ENCODE measurements at regions not wholly inside any gene's neighbourhood (a gene's known extent, or its start where the extent isn't known, plus 50 kb on each side); places are given as distances from the start of the nearest gene placed in this dataset.
"Not testable (repeated sequence)": the region's sequence is repeated elsewhere in the genome, so short reads cannot be mapped to it uniquely, and the experiment has no call there.

- Histone ChIP-seq H3K9me3 (ENCODE audit: low read length) (no peaks in the 10 kb centered on the region), H3K36me3 (ENCODE audit: insufficient read depth, low read length) (no peaks in the 10 kb centered on the region), H3F3A (ENCODE audit: insufficient read depth, low read length) (no peaks in the 10 kb centered on the region), H3K9me2 (ENCODE audit: low read depth, low read length) (no peaks in the 10 kb centered on the region), H3K4me3 (ENCODE audit: low read depth, low read length, poor library complexity, severe bottlenecking) (no peak overlapping the region), H3K4me2 (ENCODE audit: low read length) (no peak overlapping the region), H4K20me1 (ENCODE audit: insufficient read depth, low read length) (no peaks in the 10 kb centered on the region), H3K27ac (ENCODE audit: low read depth, low read length, poor library complexity, severe bottlenecking) (no peak overlapping the region), H2AFZ (ENCODE audit: low read length) (no peak overlapping the region), H3K4me1 (ENCODE audit: insufficient read depth, low read length, severe bottlenecking) (no peaks in the 10 kb centered on the region), H3K79me2 (ENCODE audit: insufficient read depth, low read length) (no peaks in the 10 kb centered on the region), H3K27me3 (ENCODE audit: insufficient read depth, low read length) (no peaks in the 10 kb centered on the region), H3K9ac (ENCODE audit: low read length) (no peak overlapping the region)
- no peak for TF ChIP-seq CTCF (IDR thresholded peaks at IDR 0.05; ENCODE audit: low read length)
- TF ChIP-seq EZH2 (IDR thresholded peaks at IDR 0.05; ENCODE audit: borderline replicate concordance, low read length) = no peak
Observed at GRCh38 chr18:38167623-38168022, 602.0 kb upstream of the CELF4 start.

DNA sequence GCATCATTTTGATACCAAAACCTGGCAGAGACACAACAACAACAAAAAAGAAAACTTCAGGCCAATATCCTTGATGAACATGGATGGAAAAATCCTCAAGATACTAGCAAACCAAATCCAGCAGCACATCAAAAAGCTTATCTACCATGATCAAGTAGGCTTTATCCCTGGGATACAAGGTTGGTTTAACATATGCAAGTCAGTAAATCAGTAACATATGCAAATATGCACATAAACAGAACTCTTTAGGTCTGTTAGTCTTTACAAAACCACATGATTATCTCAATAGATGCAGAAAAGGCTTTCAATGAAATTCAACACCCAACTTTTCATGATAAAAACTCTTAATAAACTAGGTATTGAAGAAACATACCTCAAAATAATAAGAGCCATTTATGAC, 587.5 kb upstream of the CELF4 start:
- not testable (repeated sequence) for H3K27ac ChIP-seq (ENCODE audit: low read depth, low read length, poor library complexity, severe bottlenecking); H3F3A ChIP-seq (ENCODE audit: insufficient read depth, low read length); H3K79me2 ChIP-seq (ENCODE audit: insufficient read depth, low read length); H3K4me3 ChIP-seq (ENCODE audit: low read depth, low read length, poor library complexity, severe bottlenecking); H3K36me3 ChIP-seq (ENCODE audit: insufficient read depth, low read length); H3K4me1 ChIP-seq (ENCODE audit: insufficient read depth, low read length, severe bottlenecking); H3K9me2 ChIP-seq (ENCODE audit: low read depth, low read length); H4K20me1 ChIP-seq (ENCODE audit: insufficient read depth, low read length); H3K9ac ChIP-seq (ENCODE audit: low read length); H3K4me2 ChIP-seq (ENCODE audit: low read length); H2AFZ ChIP-seq (ENCODE audit: low read length); H3K9me3 ChIP-seq (ENCODE audit: low read length); H3K27me3 ChIP-seq (ENCODE audit: insufficient read depth, low read length)

- no peak overlapping the region for H3K4me3 ChIP-seq (ENCODE audit: low read depth, low read length, poor library complexity, severe bottlenecking)
- H2AFZ ChIP-seq (ENCODE audit: low read length) = no peak overlapping the region
- no peaks in the 10 kb centered on the region for H3K4me1 ChIP-seq (ENCODE audit: insufficient read depth, low read length, severe bottlenecking)
- no peaks in the 10 kb centered on the region for H3K9me3 ChIP-seq (ENCODE audit: low read length)
- no peaks in the 10 kb centered on the region for H4K20me1 ChIP-seq (ENCODE audit: insufficient read depth, low read length)
- TF ChIP-seq EZH2 (IDR thresholded peaks at IDR 0.05; ENCODE audit: borderline replicate concordance, low read length) = no peak
- TF ChIP-seq CTCF (IDR thresholded peaks at IDR 0.05; ENCODE audit: low read length) = no peak
- H3K9ac ChIP-seq (ENCODE audit: low read length) = no peak overlapping the region
- no peak overlapping the region for H3K27ac ChIP-seq (ENCODE audit: low read depth, low read length, poor library complexity, severe bottlenecking)
- H3K4me2 ChIP-seq (ENCODE audit: low read length) = no peak overlapping the region
- H3K9me2 ChIP-seq (ENCODE audit: low read depth, low read length) = no peaks in the 10 kb centered on the region
- no peaks in the 10 kb centered on the region for H3K36me3 ChIP-seq (ENCODE audit: insufficient read depth, low read length)
- no peaks in the 10 kb centered on the region for H3K27me3 ChIP-seq (ENCODE audit: insufficient read depth, low read length)
- no peaks in the 10 kb centered on the region for H3F3A ChIP-seq (ENCODE audit: insufficient read depth, low read length)
- H3K79me2 ChIP-seq (ENCODE audit: insufficient read depth, low read length) = no peaks in the 10 kb centered on the region
Observed at GRCh38 chr18:38116716-38117115, 551.1 kb upstream of the CELF4 start.

- no peaks in the 10 kb centered on the region for H3K4me1 ChIP-seq (ENCODE audit: insufficient read depth, low read length, severe bottlenecking)
- no peak overlapping the region for H3K4me2 ChIP-seq (ENCODE audit: low read length)
- H3K9ac ChIP-seq (ENCODE audit: low read length) = no peak overlapping the region
- H4K20me1 ChIP-seq (ENCODE audit: insufficient read depth, low read length) = no peaks in the 10 kb centered on the region
- no peaks in the 10 kb centered on the region for H3K9me2 ChIP-seq (ENCODE audit: low read depth, low read length)
- H3K4me3 ChIP-seq (ENCODE audit: low read depth, low read length, poor library complexity, severe bottlenecking) = no peak overlapping the region
- H3K9me3 ChIP-seq (ENCODE audit: low read length) = no peaks in the 10 kb centered on the region
- no peak overlapping the region for H3K27ac ChIP-seq (ENCODE audit: low read depth, low read length, poor library complexity, severe bottlenecking)
- no peaks in the 10 kb centered on the region for H3F3A ChIP-seq (ENCODE audit: insufficient read depth, low read length)
- H2AFZ ChIP-seq (ENCODE audit: low read length) = no peak overlapping the region
- no peak for TF ChIP-seq CTCF (IDR thresholded peaks at IDR 0.05; ENCODE audit: low read length)
- no peak for TF ChIP-seq EZH2 (IDR thresholded peaks at IDR 0.05; ENCODE audit: borderline replicate concordance, low read length)
- no peaks in the 10 kb centered on the region for H3K36me3 ChIP-seq (ENCODE audit: insufficient read depth, low read length)
- no peaks in the 10 kb centered on the region for H3K79me2 ChIP-seq (ENCODE audit: insufficient read depth, low read length)
- no peaks in the 10 kb centered on the region for H3K27me3 ChIP-seq (ENCODE audit: insufficient read depth, low read length)
Observed at GRCh38 chr18:38115201-38115600, 549.6 kb upstream of the CELF4 start.
